ENCODE measurements at regions not wholly inside any gene's neighbourhood (a gene's known extent, or its start where the extent isn't known, plus 50 kb on each side); places are given as distances from the start of the nearest gene placed in this dataset.
"Not testable (repeated sequence)": the region's sequence is repeated elsewhere in the genome, so short reads cannot be mapped to it uniquely, and the experiment has no call there.

GRCh38 chr7:84738583-84739150 lies 448.2 kb downstream of the SEMA3D start:
- no peak overlapping the region for H3K27ac ChIP-seq (ENCODE audit: low read depth, low read length)
- H3K4me3 ChIP-seq (ENCODE audit: low read depth, low read length) = no peak overlapping the region
- H3K27me3 ChIP-seq (ENCODE audit: insufficient read depth, low read length) = no peaks in the 10 kb centered on the region
- H3K36me3 ChIP-seq (ENCODE audit: insufficient read depth, low read length) = no peaks in the 10 kb centered on the region
- no peaks in the 10 kb centered on the region for H3K79me2 ChIP-seq (ENCODE audit: control insufficient read depth, insufficient read depth, low read length, unreplicated experiment)
- H3K4me1 ChIP-seq (ENCODE audit: control insufficient read depth, insufficient read depth, low read length, unreplicated experiment) = no peaks in the 10 kb centered on the region
- H2AFZ ChIP-seq (ENCODE audit: low read length, unreplicated experiment) = no peak overlapping the region

- no peaks in the 10 kb centered on the region for H3K36me3 ChIP-seq (ENCODE audit: insufficient read depth, low read length)
- H3K4me3 ChIP-seq (ENCODE audit: low read depth, low read length) = no peak overlapping the region
- no peaks in the 10 kb centered on the region for H3K79me2 ChIP-seq (ENCODE audit: control insufficient read depth, insufficient read depth, low read length, unreplicated experiment)
- no peaks in the 10 kb centered on the region for H3K27me3 ChIP-seq (ENCODE audit: insufficient read depth, low read length)
- no peak overlapping the region for H3K27ac ChIP-seq (ENCODE audit: low read depth, low read length)
- no peaks in the 10 kb centered on the region for H3K4me1 ChIP-seq (ENCODE audit: control insufficient read depth, insufficient read depth, low read length, unreplicated experiment)
- H2AFZ ChIP-seq (ENCODE audit: low read length, unreplicated experiment) = no peak overlapping the region
Measured at GRCh38 chr7:84735677-84736076, 451.2 kb downstream of the SEMA3D start.

GRCh38 chr7:84735011-84735410 lies 451.8 kb downstream of the SEMA3D start:
- H3K4me1 ChIP-seq (ENCODE audit: control insufficient read depth, insufficient read depth, low read length, unreplicated experiment) = no peaks in the 10 kb centered on the region
- no peaks in the 10 kb centered on the region for H3K79me2 ChIP-seq (ENCODE audit: control insufficient read depth, insufficient read depth, low read length, unreplicated experiment)
- no peaks in the 10 kb centered on the region for H3K27me3 ChIP-seq (ENCODE audit: insufficient read depth, low read length)
- H2AFZ ChIP-seq (ENCODE audit: low read length, unreplicated experiment) = no peak overlapping the region
- no peaks in the 10 kb centered on the region for H3K36me3 ChIP-seq (ENCODE audit: insufficient read depth, low read length)
- no peak overlapping the region for H3K4me3 ChIP-seq (ENCODE audit: low read depth, low read length)
- no peak overlapping the region for H3K27ac ChIP-seq (ENCODE audit: low read depth, low read length)

- H2AFZ ChIP-seq (ENCODE audit: low read length, unreplicated experiment); H3K79me2 ChIP-seq (ENCODE audit: control insufficient read depth, insufficient read depth, low read length, unreplicated experiment); H3K27ac ChIP-seq (ENCODE audit: low read depth, low read length): not testable (repeated sequence)
Measured at GRCh38 chr7:84733976-84734375, 452.9 kb downstream of the SEMA3D start.

GRCh38 chr7:84730864-84731263 lies 456.0 kb downstream of the SEMA3D start:
- H3K4me3 ChIP-seq (ENCODE audit: low read depth, low read length); H3K27ac ChIP-seq (ENCODE audit: low read depth, low read length); H2AFZ ChIP-seq (ENCODE audit: low read length, unreplicated experiment); H3K79me2 ChIP-seq (ENCODE audit: control insufficient read depth, insufficient read depth, low read length, unreplicated experiment); H3K36me3 ChIP-seq (ENCODE audit: insufficient read depth, low read length); H3K4me1 ChIP-seq (ENCODE audit: control insufficient read depth, insufficient read depth, low read length, unreplicated experiment); H3K27me3 ChIP-seq (ENCODE audit: insufficient read depth, low read length): not testable (repeated sequence)

More at GRCh38 chr7:84733976-84734375, 452.9 kb downstream of the SEMA3D start:
- not testable (repeated sequence) for H3K4me3 ChIP-seq (ENCODE audit: low read depth, low read length); H3K36me3 ChIP-seq (ENCODE audit: insufficient read depth, low read length); H3K27me3 ChIP-seq (ENCODE audit: insufficient read depth, low read length); H3K4me1 ChIP-seq (ENCODE audit: control insufficient read depth, insufficient read depth, low read length, unreplicated experiment)

GRCh38 chr7:84729284-84729683 lies 457.6 kb downstream of the SEMA3D start:
- Histone ChIP-seq H3K4me1 (ENCODE audit: control insufficient read depth, insufficient read depth, low read length, unreplicated experiment) (no peaks in the 10 kb centered on the region), H2AFZ (ENCODE audit: low read length, unreplicated experiment) (no peak overlapping the region), H3K4me3 (ENCODE audit: low read depth, low read length) (no peak overlapping the region), H3K36me3 (ENCODE audit: insufficient read depth, low read length) (no peaks in the 10 kb centered on the region), H3K27ac (ENCODE audit: low read depth, low read length) (no peak overlapping the region; the same call in 1 of the 2 replicates), H3K79me2 (ENCODE audit: control insufficient read depth, insufficient read depth, low read length, unreplicated experiment) (no peaks in the 10 kb centered on the region), H3K27me3 (ENCODE audit: insufficient read depth, low read length) (no peaks in the 10 kb centered on the region)

GRCh38 chr7:84722734-84723133 lies 464.1 kb downstream of the SEMA3D start:
- H3K4me1 ChIP-seq (ENCODE audit: control insufficient read depth, insufficient read depth, low read length, unreplicated experiment) = peaks cover 11% of the 10 kb centered on the region
- no peak overlapping the region for H3K27ac ChIP-seq (ENCODE audit: low read depth, low read length)
- H3K4me3 ChIP-seq (ENCODE audit: low read depth, low read length) = no peak overlapping the region
- H3K36me3 ChIP-seq (ENCODE audit: insufficient read depth, low read length) = no peaks in the 10 kb centered on the region
- no peak overlapping the region for H2AFZ ChIP-seq (ENCODE audit: low read length, unreplicated experiment)
- no peaks in the 10 kb centered on the region for H3K27me3 ChIP-seq (ENCODE audit: insufficient read depth, low read length)
- no peaks in the 10 kb centered on the region for H3K79me2 ChIP-seq (ENCODE audit: control insufficient read depth, insufficient read depth, low read length, unreplicated experiment)

- Histone ChIP-seq H3K4me3 (ENCODE audit: low read depth, low read length) (no peak overlapping the region), H3K79me2 (ENCODE audit: control insufficient read depth, insufficient read depth, low read length, unreplicated experiment) (no peaks in the 10 kb centered on the region), H3K27me3 (ENCODE audit: insufficient read depth, low read length) (no peaks in the 10 kb centered on the region), H3K4me1 (ENCODE audit: control insufficient read depth, insufficient read depth, low read length, unreplicated experiment) (peaks cover 11% of the 10 kb centered on the region), H2AFZ (ENCODE audit: low read length, unreplicated experiment) (peak overlapping the region; percentile 57), H3K36me3 (ENCODE audit: insufficient read depth, low read length) (no peaks in the 10 kb centered on the region), H3K27ac (ENCODE audit: low read depth, low read length) (no peak overlapping the region)
Measured at GRCh38 chr7:84722086-84722485, 464.8 kb downstream of the SEMA3D start.

GRCh38 chr7:84720456-84721097 lies 466.3 kb downstream of the SEMA3D start:
- Histone ChIP-seq H3K79me2 (ENCODE audit: control insufficient read depth, insufficient read depth, low read length, unreplicated experiment) (no peaks in the 10 kb centered on the region), H3K36me3 (ENCODE audit: insufficient read depth, low read length) (no peaks in the 10 kb centered on the region), H3K27me3 (ENCODE audit: insufficient read depth, low read length) (no peaks in the 10 kb centered on the region), H2AFZ (ENCODE audit: low read length, unreplicated experiment) (no peak overlapping the region), H3K4me1 (ENCODE audit: control insufficient read depth, insufficient read depth, low read length, unreplicated experiment) (peaks cover 11% of the 10 kb centered on the region), H3K4me3 (ENCODE audit: low read depth, low read length) (no peak overlapping the region), H3K27ac (ENCODE audit: low read depth, low read length) (no peak overlapping the region)

GRCh38 chr7:84714765-84715164 lies 472.1 kb downstream of the SEMA3D start:
- no peak overlapping the region for H2AFZ ChIP-seq (ENCODE audit: low read length, unreplicated experiment)
- no peaks in the 10 kb centered on the region for H3K27me3 ChIP-seq (ENCODE audit: insufficient read depth, low read length)
- H3K79me2 ChIP-seq (ENCODE audit: control insufficient read depth, insufficient read depth, low read length, unreplicated experiment) = no peaks in the 10 kb centered on the region
- H3K4me1 ChIP-seq (ENCODE audit: control insufficient read depth, insufficient read depth, low read length, unreplicated experiment) = no peaks in the 10 kb centered on the region
- no peak overlapping the region for H3K4me3 ChIP-seq (ENCODE audit: low read depth, low read length)
- no peak overlapping the region for H3K27ac ChIP-seq (ENCODE audit: low read depth, low read length)
- H3K36me3 ChIP-seq (ENCODE audit: insufficient read depth, low read length) = no peaks in the 10 kb centered on the region

GRCh38 chr7:84712374-84713121 lies 474.3 kb downstream of the SEMA3D start:
- Histone ChIP-seq H3K4me1 (ENCODE audit: control insufficient read depth, insufficient read depth, low read length, unreplicated experiment) (no peaks in the 10 kb centered on the region), H3K27me3 (ENCODE audit: insufficient read depth, low read length) (no peaks in the 10 kb centered on the region), H2AFZ (ENCODE audit: low read length, unreplicated experiment) (no peak overlapping the region), H3K36me3 (ENCODE audit: insufficient read depth, low read length) (no peaks in the 10 kb centered on the region), H3K27ac (ENCODE audit: low read depth, low read length) (no peak overlapping the region), H3K4me3 (ENCODE audit: low read depth, low read length) (no peak overlapping the region), H3K79me2 (ENCODE audit: control insufficient read depth, insufficient read depth, low read length, unreplicated experiment) (no peaks in the 10 kb centered on the region)
